ENCODE measurements at regions not wholly inside any gene's neighbourhood (a gene's known extent, or its start where the extent isn't known, plus 50 kb on each side); places are given as distances from the start of the nearest gene placed in this dataset.

GRCh38 chr5:96065685-96066385 lies 104.2 kb upstream of the ELL2 start:
- H3K4me3 ChIP-seq (ENCODE audit: low read length) = no peak overlapping the region
- TF ChIP-seq CTCF (conservative IDR thresholded peaks at IDR 0.05; ENCODE audit: low read length) = no peak
- no peak for DNase-seq (ENCODE audit: low read depth)

- TF ChIP-seq CTCF (conservative IDR thresholded peaks at IDR 0.05; ENCODE audit: low read length) = no peak
- no peak for DNase-seq (ENCODE audit: low read depth)
These were observed 103.2 kb upstream of the ELL2 start for GRCh38 chr5:96064877-96065276.

GRCh38 chr5:96062836-96063235 lies 101.2 kb upstream of the ELL2 start:
- DNase-seq (ENCODE audit: low read depth) = no peak
- no peak overlapping the region for H3K4me3 ChIP-seq (ENCODE audit: low read length)
- TF ChIP-seq CTCF (conservative IDR thresholded peaks at IDR 0.05; ENCODE audit: low read length) = no peak

More at GRCh38 chr5:96064877-96065276, 103.2 kb upstream of the ELL2 start:
- no peak overlapping the region for H3K4me3 ChIP-seq (ENCODE audit: low read length)

GRCh38 chr5:96058084-96058483 lies 96.4 kb upstream of the ELL2 start:
- no peak overlapping the region for H3K4me3 ChIP-seq (ENCODE audit: low read length)
- DNase-seq (ENCODE audit: low read depth) = no peak
- TF ChIP-seq CTCF (conservative IDR thresholded peaks at IDR 0.05; ENCODE audit: low read length) = no peak

- TF ChIP-seq CTCF (conservative IDR thresholded peaks at IDR 0.05; ENCODE audit: low read length) = no peak
These were observed 92.8 kb upstream of the ELL2 start for GRCh38 chr5:96054311-96055030.

GRCh38 chr5:96053063-96053735 lies 91.5 kb upstream of the ELL2 start:
- no peak for DNase-seq (ENCODE audit: low read depth)
- no peak overlapping the region for H3K4me3 ChIP-seq (ENCODE audit: low read length)
- TF ChIP-seq CTCF (conservative IDR thresholded peaks at IDR 0.05; ENCODE audit: low read length) = no peak

More at GRCh38 chr5:96054311-96055030, 92.8 kb upstream of the ELL2 start:
- no peak overlapping the region for H3K4me3 ChIP-seq (ENCODE audit: low read length)
- no peak for DNase-seq (ENCODE audit: low read depth)

All from AG10803 (cell line).